ENCODE measurements at regions not wholly inside any gene's neighbourhood (a gene's known extent, or its start where the extent isn't known, plus 50 kb on each side); places are given as distances from the start of the nearest gene placed in this dataset.

DNA sequence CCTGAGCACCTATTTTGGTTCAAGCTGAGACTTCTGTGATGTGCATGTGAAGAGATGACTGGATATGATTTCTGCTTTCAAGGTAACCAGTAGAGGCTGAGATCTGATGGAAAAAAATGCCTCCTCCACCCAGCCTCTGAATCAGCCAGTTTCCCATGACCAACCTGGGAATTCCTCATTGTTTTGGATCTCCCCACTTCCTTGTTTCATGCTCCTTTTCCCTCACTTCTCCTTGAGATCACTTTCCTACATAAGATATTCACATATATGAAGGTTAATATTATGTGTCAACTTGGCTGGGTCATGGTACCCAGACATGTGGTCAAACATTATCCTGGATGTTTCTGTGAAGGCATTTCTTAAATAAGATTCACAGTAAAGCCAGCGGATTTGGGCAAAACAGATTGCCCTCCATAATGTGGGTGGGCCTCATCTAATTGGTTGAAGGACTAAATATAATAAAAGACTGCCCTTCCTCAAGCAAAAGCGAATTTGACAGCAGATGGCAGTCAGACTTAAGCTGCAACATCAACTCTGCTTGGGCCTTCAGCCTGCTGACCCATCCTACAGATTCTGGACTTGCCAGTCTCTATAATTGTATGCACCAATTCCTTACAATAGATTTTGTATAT, 379.4 kb downstream of the TNS1 start:
- no peak for TF ChIP-seq SMC3 (IDR thresholded peaks at IDR 0.05; ENCODE audit: borderline replicate concordance, low read length)
- TF ChIP-seq HDAC6 (IDR thresholded peaks at IDR 0.05; ENCODE audit: unreplicated experiment), result no peak
- no peak for TF ChIP-seq KDM1A (IDR thresholded peaks at IDR 0.05; ENCODE audit: borderline replicate concordance)
- no peak for TF ChIP-seq POLR2AphosphoS5 (IDR thresholded peaks at IDR 0.05; ENCODE audit: low read length)
- TF ChIP-seq, protein P1, sequence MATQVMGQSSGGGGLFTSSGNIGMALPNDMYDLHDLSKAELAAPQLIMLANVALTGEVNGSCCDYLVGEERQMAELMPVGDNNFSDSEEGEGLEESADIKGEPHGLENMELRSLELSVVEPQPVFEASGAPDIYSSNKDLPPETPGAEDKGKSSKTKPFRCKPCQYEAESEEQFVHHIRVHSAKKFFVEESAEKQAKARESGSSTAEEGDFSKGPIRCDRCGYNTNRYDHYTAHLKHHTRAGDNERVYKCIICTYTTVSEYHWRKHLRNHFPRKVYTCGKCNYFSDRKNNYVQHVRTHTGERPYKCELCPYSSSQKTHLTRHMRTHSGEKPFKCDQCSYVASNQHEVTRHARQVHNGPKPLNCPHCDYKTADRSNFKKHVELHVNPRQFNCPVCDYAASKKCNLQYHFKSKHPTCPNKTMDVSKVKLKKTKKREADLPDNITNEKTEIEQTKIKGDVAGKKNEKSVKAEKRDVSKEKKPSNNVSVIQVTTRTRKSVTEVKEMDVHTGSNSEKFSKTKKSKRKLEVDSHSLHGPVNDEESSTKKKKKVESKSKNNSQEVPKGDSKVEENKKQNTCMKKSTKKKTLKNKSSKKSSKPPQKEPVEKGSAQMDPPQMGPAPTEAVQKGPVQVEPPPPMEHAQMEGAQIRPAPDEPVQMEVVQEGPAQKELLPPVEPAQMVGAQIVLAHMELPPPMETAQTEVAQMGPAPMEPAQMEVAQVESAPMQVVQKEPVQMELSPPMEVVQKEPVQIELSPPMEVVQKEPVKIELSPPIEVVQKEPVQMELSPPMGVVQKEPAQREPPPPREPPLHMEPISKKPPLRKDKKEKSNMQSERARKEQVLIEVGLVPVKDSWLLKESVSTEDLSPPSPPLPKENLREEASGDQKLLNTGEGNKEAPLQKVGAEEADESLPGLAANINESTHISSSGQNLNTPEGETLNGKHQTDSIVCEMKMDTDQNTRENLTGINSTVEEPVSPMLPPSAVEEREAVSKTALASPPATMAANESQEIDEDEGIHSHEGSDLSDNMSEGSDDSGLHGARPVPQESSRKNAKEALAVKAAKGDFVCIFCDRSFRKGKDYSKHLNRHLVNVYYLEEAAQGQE (IDR thresholded peaks at IDR 0.05; ENCODE audit: low read depth, low read length), result no peak
- TF ChIP-seq, protein P2, sequence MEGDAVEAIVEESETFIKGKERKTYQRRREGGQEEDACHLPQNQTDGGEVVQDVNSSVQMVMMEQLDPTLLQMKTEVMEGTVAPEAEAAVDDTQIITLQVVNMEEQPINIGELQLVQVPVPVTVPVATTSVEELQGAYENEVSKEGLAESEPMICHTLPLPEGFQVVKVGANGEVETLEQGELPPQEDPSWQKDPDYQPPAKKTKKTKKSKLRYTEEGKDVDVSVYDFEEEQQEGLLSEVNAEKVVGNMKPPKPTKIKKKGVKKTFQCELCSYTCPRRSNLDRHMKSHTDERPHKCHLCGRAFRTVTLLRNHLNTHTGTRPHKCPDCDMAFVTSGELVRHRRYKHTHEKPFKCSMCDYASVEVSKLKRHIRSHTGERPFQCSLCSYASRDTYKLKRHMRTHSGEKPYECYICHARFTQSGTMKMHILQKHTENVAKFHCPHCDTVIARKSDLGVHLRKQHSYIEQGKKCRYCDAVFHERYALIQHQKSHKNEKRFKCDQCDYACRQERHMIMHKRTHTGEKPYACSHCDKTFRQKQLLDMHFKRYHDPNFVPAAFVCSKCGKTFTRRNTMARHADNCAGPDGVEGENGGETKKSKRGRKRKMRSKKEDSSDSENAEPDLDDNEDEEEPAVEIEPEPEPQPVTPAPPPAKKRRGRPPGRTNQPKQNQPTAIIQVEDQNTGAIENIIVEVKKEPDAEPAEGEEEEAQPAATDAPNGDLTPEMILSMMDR (IDR thresholded peaks at IDR 0.05 in 2 of 3, conservative IDR thresholded peaks at IDR 0.05 in 1 of 3; ENCODE audit: control insufficient read depth in 2 of 3, extremely low read depth in 1 of 3, insufficient read depth in 1 of 3, low read depth in 3 of 3, low read length in 3 of 3), result no peak
- TF ChIP-seq SIN3A (IDR thresholded peaks at IDR 0.05; ENCODE audit: low read depth, low read length), result no peak
- no peak for TF ChIP-seq EZH2 (IDR thresholded peaks at IDR 0.05; ENCODE audit: borderline replicate concordance, control insufficient read depth, low read depth, low read length)
- TF ChIP-seq, protein P3, sequence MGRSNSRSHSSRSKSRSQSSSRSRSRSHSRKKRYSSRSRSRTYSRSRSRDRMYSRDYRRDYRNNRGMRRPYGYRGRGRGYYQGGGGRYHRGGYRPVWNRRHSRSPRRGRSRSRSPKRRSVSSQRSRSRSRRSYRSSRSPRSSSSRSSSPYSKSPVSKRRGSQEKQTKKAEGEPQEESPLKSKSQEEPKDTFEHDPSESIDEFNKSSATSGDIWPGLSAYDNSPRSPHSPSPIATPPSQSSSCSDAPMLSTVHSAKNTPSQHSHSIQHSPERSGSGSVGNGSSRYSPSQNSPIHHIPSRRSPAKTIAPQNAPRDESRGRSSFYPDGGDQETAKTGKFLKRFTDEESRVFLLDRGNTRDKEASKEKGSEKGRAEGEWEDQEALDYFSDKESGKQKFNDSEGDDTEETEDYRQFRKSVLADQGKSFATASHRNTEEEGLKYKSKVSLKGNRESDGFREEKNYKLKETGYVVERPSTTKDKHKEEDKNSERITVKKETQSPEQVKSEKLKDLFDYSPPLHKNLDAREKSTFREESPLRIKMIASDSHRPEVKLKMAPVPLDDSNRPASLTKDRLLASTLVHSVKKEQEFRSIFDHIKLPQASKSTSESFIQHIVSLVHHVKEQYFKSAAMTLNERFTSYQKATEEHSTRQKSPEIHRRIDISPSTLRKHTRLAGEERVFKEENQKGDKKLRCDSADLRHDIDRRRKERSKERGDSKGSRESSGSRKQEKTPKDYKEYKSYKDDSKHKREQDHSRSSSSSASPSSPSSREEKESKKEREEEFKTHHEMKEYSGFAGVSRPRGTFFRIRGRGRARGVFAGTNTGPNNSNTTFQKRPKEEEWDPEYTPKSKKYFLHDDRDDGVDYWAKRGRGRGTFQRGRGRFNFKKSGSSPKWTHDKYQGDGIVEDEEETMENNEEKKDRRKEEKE (IDR thresholded peaks at IDR 0.05), result no peak
- TF ChIP-seq ETV6 (conservative IDR thresholded peaks at IDR 0.05 in 1 of 2, IDR thresholded peaks at IDR 0.05 in 1 of 2; ENCODE audit: borderline replicate concordance in 1 of 2, low read depth in 1 of 2), result no peak
- no peak for TF ChIP-seq POLR2A (IDR thresholded peaks at IDR 0.05; ENCODE audit: low read depth, low read length)
- TF ChIP-seq RCOR1 (conservative IDR thresholded peaks at IDR 0.05; ENCODE audit: low read depth, low read length), result no peak
- no peak for TF ChIP-seq RB1 (IDR thresholded peaks at IDR 0.05; ENCODE audit: borderline replicate concordance)
- no peak for TF ChIP-seq BHLHE40 (IDR thresholded peaks at IDR 0.05; ENCODE audit: borderline replicate concordance in 1 of 2, low read depth in 2 of 2, low read length in 1 of 2)

Measured in GM12878 (cell line).